HS-27A (cell line): ENCODE measurements at regions not wholly inside any gene's neighbourhood (a gene's known extent, or its start where the extent isn't known, plus 50 kb on each side); places are given as distances from the start of the nearest gene placed in this dataset.

Source experiments
- DNase-seq: peaks from one replicate; pipeline ENCODE4 v3.0.0-alpha.2; 2012; ENCODE audit warnings: low read depth, missing footprints

DNA sequence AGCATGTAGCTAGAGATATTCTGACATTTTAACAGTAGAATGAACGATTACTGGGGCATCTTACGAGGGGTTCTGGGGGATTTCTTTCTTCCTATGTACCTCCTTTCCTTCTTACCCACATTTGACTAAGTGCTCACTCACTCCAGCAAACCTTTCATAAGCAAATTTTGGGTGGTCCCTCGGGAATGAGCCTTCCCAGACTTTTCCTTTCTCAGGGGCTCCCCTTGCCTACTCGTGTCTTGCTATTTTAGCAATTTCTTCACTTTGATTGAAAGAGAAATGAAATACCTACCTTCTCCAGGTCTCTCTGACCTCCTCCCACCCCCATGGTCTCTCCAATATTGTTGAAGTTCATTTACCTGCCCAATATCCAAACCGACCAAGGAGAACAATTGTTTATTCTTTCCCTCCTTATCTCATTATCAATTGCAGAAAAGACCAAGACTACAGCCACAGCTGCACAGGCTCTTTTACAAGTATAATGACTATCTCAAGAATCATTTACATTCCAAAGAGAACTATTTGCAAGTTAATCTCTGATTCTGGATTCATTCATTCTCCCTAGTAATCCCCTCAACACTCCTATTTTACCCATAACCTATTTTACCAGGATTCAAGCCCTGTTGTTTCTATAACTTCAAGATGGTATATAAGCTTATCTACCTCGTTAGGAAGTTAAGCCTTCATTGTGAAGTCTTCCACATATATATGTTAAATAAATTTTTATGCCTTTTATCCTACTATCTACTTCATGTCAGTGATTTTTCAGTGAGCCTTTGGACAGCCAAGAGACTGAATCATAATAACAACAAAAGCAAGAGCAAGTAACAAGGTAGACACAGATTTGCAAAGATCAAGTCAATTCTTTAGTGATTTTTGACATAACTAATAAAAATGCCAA is 480.6 kb downstream of the IPMK start:
- no peak for DNase-seq

DNA sequence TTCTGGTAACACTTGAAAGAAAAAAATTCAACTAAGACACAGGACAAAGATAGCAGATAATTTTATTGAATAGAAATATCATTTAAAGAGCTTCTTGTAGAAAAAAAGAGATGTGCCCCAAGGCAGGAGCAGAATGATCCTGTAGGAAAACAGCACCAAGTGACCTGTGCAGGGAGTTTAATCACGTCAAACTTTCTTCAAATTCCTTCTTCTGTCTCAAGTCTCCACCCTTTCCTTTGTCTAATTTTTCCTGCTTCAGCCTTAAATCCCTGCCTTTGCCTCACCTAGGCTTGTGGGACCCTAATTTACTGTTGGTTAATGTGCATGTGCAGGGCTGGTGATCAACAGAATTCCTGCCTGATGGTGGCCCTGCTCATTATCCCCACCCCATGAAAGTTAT is 481.4 kb downstream of the IPMK start:
- no peak for DNase-seq

DNA sequence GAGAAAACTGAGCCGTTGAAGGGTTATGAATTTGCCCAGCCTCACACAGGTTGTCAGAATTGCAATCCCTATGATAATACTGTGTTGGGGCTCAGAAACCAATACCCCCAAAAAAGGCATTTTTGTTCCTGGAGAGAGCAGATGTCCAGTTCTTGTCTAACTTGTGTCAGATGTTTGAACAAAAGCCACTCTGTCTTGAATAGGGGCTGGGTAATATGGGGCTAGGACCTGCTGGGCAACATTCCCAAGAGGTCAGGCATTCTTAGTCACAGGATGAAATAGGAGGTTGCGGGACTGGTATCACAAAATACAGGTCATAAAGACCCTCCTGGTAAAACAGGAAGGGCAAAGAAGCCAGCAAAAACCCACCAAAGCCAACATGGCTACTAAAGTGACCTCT is 482.1 kb downstream of the IPMK start:
- no peak for DNase-seq

DNA sequence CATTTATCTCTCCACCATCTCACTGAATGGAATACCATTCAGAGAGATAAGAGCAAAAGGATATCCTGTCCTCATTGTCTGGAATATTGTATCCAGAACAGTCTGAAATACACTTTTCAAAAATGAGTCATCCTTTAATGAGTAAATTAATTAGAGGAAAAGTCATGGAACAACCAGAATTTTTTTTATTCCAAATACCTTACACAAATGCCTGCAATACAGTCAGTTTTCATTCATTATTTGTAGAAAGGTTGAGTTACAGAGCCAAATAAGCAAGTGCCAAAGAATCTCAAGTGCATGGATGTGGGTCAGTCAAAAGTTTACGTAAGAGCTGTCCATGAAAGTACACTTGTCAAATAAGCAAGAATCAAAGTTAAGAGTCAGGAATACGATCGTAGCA is 482.6 kb downstream of the IPMK start:
- DNase-seq, result no peak

DNA sequence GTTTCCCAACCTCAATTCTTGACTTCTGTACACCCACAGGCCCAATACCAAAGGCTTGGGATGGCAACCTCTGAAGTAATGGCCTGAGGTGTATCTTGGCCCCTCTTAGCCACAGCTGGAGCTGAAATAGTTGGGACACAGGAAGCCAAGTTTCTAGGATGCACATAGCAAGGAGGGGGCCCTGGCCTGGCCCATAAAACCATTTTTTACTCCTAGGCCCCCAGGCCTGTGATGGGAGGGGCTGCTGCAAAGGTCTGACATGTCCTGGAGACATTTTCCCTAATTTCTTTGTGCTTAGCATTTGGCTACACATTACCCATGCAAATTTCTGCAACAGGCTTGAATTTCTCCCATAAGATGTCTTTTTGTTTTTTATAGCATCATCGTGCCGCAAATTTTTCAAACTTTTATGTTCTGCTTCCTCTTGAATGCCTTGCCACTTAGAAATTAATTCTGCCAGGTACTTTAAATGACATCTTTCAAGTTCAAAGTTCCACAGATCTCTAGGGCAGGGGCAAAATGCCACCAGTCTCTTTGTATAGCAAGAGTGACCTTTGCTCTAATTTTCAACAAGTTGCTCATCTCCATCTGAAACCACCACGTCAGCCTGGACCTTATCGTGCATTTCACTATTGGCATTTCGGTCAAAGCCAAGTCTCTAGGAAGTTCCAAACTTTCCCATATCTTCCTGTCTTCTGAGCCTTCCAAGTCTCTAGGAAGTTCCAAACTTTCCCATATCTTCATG is 490.8 kb downstream of the IPMK start:
- DNase-seq, result no peak

DNA sequence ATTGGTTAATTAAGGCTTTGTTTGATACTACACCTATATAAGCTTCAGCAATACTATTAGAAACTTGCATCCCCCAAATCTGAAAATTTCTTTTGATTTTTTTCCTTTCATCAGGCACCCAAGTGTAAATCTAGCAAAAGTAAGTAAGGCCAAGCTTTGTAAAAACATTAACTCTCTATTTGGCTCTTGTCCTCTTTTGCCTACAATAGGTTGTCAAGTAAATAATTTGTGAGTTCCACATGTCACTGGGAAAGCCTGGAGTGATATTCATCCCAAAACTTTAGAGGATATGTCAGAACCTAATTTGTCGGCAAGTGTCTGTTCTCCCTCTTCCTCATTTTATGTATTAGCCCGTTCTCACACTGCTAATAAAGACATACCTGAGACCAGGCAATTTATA is 492.4 kb downstream of the IPMK start:
- DNase-seq, result no peak

DNA sequence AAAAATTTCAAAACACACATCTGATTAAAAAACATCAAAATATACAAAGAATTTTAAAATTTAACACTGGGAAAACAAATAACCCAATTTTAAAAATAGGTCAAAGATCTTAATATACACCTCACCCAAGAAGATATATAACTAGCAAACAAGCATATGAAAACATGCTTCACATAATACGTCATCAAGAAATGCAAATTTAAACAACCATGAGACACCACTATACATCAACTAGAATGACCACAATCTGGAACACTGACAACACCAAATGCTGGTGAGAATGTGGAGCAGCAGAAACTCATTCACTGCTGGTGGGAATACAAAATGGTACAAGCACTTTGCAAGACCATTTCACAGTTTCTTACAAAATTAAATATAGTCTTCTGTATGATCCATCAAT is 498.4 kb downstream of the IPMK start:
- no peak for DNase-seq

DNA sequence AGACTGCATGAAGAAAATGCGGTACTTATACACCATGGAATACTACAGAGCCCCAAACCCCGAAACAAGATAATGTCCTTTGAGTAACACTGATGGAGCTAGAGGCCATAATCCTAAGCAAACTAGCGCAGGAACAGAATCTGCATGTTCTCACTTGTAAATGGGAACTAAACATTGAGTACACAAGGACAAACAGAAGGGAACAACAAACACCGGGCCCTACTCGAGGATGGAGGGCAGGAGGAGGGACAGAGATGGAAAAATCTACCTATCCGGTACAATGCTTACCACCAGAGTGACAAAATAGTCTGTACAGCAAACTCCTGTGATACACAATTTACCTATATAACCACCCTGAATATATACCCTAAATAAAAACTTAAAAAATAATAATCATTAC is 507.9 kb downstream of the IPMK start:
- no peak for DNase-seq

DNA sequence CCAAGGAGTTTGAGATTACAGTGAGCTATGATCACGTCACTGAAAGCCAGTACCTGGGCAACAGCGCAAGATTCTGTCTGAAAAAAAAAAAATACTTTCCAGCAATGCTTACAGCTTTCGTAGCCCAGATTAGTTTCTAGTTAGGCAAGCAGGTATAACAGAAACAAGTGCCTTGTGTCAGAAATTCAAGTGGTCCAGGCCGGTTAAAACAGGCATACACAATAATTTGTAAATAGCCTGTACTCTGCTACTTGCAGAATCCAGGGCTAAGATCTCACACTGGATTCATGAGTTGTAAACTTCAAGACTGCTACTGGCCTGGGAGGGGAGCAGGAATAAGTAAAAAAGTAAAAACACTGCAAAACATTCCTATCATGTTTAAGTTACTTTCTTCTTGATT is 512.9 kb downstream of the IPMK start:
- no peak for DNase-seq

DNA sequence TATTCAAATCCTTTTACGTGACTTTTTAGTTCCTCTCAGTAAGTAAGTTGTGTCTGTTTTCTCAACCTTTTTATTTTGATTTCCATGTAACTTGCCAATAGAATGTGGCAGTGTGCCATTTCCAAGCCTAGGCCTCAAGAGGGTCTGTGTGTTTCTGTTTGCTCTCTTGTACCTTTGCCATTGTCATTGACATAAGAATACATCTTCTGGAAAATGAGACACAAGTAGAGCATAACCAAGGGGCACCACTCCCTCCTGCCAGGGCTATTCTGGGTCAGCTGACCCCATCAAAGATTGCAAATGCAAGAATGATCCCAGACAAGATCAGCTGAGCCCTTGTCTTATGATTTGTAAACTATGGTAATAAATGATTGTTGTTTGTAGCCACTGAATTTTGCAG is 524.0 kb downstream of the IPMK start:
- no peak for DNase-seq

DNA sequence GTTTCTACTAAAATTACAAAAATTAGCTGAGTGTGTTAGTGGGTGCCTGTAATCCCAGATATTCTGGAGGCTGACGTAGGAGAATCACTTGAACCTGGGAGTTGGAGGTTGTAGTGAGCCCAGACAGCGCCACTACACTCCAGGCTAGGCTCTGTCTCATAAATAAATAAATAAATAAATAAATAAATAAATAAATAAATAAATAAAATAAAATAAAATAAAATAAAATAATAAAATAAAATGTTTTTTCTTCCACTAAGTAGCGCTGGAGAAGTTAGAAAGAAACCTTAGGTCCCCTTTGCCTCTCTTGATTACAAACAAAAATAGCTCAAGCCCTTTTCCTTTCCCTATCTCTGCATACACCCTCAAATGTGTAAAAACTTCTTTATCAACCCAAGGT is 525.9 kb downstream of the IPMK start:
- DNase-seq, result no peak

DNA sequence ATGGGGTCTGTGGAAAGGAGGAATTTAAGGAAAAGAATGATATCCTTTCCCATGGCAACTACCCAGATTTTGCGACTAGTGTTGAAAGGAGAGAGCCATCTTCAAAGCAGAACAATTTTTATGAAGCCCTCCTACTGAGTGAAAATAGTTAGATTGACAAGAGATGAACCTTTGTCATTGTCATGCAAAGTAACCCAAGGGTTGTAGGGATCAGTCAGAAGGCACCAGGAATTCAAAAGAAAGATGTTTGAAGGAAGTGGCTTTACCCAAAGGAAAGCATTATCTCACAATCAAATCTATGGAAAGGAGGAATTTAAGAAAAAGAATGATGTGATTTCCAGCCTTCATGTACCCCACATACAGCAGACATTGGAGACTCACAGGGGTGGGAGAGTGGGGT is 544.4 kb downstream of the IPMK start:
- no peak for DNase-seq

DNA sequence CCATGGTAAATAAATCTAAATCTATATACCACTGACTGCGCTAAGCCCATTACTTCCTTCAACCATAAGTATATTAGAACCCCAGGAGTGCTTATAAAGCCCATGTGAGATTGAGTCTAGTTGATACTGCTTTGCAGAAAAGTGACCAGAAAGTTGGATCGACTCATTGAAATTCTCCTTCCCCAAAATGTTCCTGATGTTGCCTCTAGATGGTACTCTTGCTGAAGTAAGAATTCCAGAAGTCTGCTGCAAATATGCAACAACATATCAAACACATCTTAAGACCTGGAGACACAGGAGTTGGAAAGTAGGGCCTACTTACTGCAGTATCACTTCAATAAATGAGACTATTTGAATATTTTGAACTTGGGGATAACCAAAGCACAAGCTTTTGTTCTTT is 550.8 kb downstream of the IPMK start:
- no peak for DNase-seq

DNA sequence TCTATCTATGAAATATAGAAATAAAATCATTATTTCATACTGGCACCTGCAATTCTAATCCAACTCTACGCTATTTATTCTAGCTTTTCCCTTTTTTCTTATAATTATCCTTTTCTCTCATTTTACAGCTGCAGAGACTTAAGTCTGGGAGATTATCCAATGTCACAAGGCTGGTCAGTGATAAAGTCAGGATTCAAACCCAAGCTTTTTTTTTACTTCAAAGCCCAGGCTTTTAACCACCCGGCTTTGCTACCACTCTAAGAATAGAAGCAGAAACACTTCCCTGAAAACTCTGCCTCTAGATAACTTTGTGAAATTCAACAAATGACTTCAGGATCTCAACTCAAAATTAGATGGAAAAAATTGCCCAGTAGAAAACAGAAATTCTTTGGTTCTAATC is 552.5 kb downstream of the IPMK start:
- DNase-seq, result no peak

DNA sequence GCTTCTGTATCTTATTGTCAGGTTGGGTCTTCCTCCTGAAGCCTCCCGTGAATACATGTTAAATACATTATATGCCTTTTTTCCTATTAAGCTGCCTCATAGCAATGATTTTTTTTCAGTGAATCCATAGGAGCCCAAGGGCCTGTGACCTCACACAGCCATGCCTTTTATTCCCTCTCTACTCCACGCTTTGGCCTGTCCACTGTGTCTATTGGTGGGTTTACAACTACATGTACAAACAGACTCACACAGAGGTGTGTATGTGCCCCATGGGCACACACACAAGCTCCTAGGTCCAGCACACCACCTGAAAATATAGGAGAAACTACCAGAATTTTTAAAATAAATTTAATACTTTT is 560.4 kb downstream of the IPMK start:
- DNase-seq, result no peak

DNA sequence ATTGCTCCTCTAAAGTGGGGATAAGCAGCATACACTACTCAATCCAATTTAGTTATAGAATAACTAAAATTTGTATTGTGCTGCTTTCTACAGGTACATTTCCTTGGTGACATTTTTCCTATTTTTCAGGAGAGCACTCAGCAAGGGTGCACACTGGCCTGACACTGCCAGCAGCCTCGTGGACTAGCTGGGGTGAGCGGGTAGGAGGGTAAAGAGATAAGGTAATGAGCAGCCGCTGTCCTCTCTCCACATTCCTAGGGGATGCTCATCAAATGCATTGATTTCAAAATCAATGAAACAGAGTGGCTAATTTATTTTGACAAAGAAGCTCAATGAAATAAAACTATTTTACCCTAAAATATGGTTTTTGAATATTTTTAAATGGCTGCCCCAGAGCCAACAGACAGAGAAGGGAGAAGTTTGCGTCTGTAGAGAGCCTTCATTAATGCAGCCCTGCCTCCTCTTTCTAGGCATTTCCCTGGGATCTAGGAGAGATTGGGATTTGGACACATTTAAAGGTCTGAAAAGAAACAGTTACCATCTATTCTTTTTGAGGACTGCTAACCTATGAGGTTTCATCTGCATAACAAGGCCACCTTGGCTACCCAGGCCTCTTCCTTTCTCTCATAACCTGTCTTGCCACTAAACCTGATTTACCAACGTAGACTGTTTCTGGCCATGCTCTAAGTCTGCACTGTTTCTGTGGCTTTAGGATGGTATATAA is 561.0 kb downstream of the IPMK start:
- no peak for DNase-seq

DNA sequence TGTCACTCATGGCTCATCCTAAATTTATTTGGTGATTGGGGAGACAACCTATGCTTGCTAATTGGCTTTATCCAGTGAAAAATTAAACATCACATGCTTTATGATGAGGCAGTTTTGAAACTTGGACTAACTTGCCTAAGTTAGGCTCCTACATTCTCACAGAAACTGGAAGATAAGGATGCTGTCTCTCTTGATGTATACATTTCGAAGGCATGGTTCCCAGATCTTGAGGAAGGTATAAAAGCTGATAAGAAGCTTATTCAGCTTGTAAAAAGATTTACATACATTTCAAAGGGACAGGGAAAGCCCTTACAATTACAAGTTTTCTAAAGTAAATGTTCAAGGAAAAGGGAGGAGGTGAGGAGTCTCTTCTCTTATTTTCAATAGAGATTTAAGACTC is 561.7 kb downstream of the IPMK start:
- no peak for DNase-seq

DNA sequence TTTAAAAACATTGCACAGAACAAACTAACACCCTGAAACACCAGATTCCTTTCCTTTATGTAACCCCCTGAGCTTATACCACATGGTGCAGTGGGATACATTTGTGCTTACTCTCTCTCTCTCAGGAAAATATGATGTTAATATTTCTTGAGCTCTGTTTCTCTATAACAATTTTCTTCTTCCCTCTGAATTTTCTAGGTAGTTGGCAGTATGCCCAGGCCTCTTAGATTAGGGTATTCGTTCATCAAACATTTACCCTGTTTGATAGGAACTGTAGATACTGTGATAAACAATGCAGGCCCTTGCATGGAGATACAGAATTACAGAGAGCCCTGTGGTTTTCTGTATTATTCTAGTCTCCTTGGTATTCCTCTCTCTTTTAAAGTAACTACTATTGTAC is 567.8 kb downstream of the IPMK start:
- no peak for DNase-seq

DNA sequence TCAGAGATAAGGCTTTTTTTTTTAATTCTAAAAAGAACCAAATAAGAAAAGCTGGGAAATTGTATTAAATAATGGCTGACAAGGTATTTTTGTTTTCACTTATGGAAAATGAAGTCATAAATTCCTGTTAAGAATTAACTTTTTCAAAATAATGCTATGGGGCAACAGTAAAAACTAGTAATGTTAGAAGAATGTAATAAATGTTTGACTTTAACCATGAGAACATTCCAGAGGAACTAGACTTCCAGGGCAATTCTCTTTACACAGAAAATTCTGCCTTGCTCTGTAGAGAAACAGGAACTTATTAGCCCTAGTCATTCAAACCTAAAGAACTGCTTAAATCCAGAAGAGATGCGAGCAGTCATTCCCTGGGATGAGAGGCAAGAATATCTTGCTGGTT is 571.1 kb downstream of the IPMK start:
- DNase-seq, result no peak

DNA sequence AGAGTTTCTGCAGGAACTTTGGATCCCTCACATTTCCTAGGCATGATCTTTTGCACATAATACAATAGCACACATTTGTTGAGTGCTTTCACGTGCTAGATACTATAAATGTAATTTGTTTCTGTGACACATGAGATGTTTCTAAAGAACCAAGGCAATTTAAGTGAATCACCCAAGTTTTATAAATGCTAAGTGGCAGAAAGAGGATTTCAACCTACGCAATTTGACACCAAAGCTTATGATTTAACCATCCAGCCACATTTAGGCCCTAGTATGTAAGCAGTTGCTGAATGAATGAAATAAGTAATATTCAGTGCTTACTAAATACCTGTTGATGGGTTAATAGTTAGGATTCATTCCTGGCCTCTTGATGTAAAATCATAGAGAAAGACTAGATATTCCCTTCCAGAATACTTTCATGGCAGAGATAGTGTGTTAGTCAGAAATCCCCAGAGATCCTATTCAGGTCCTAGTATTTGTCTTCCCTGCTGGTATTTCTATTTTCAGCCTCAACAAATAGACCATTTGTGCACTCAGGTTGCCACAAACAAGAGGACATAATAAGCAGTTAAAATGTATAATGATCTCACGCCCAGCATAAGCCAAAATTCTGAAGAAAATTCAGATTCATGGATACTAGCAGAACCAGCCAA is 572.6 kb downstream of the IPMK start:
- no peak for DNase-seq

DNA sequence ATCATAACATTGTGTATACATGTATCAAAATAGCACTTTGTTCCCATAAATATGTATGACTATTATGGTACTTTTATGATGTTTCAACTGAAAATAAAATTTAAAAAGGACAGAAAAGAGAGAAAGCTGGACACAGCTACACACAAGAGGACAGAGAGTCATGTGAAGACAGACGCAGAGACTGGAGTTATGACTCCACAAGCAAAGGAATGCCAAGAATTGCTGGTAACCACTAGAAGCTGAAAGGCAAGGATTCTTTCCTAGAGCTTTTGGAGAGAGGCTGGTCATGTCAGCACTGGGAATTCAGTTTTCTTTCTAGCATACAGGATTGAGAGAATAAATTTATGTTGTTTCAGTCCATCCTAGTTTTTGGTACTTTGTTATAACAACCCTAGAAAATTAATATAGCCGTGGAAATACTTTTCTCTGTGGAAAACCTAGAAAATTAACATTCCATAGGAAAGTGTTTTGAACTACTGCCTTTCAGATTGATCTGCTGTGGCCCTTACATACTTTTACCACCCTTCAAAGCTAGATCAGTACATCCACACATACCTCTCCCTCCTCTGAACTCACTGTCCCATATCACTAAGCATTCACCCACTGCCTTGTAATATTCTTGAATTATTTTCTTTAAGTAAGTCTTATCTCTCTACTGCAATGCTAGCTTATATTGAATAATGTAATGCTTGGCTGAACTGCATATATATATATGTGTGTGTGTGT is 575.3 kb downstream of the IPMK start:
- no peak for DNase-seq
